ENCODE measurements at regions not wholly inside any gene's neighbourhood (a gene's known extent, or its start where the extent isn't known, plus 50 kb on each side); places are given as distances from the start of the nearest gene placed in this dataset.

DNA sequence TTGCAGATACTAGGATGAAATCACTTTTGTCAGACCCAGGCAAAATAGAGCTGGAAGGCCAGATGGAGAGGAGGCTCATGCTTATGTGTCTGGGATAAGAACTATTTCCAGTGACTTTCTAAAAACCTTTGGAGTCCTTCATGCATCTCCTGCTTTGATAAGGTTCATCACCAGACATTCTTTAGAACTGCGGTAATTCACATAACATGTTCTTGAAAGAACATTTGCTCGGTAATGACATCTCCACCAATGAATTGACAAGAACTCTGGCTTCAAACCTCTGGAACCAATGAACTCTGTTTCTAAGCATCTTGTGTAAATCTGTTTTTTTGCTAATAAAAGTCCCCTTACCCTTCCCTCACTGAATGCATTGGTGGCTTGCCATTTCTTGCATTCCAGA, 112.0 kb upstream of the KL start:
- DNase-seq (ENCODE audit: extremely low spot score in 2 of 2): no peak
- H3K27me3 ChIP-seq: no peaks in the 10 kb centered on the region
- no peaks in the 10 kb centered on the region for H3K36me3 ChIP-seq
- no peaks in the 10 kb centered on the region for H3K9me3 ChIP-seq
- intact Hi-C loops (cut with DNase I): no loop called here
- TF ChIP-seq, protein P1, sequence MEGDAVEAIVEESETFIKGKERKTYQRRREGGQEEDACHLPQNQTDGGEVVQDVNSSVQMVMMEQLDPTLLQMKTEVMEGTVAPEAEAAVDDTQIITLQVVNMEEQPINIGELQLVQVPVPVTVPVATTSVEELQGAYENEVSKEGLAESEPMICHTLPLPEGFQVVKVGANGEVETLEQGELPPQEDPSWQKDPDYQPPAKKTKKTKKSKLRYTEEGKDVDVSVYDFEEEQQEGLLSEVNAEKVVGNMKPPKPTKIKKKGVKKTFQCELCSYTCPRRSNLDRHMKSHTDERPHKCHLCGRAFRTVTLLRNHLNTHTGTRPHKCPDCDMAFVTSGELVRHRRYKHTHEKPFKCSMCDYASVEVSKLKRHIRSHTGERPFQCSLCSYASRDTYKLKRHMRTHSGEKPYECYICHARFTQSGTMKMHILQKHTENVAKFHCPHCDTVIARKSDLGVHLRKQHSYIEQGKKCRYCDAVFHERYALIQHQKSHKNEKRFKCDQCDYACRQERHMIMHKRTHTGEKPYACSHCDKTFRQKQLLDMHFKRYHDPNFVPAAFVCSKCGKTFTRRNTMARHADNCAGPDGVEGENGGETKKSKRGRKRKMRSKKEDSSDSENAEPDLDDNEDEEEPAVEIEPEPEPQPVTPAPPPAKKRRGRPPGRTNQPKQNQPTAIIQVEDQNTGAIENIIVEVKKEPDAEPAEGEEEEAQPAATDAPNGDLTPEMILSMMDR (IDR thresholded peaks at IDR 0.05): no peak
- TF ChIP-seq POLR2AphosphoS5 (IDR thresholded peaks at IDR 0.05; ENCODE audit: insufficient read depth in 1 of 2, low read depth in 1 of 2) (no peak), POLR2A (IDR thresholded peaks at IDR 0.05) (no peak)
- peaks cover 16% of the 10 kb centered on the region for H3K4me1 ChIP-seq
- H3K27ac ChIP-seq: no peak overlapping the region
- H3K4me3 ChIP-seq: no peak overlapping the region

DNA sequence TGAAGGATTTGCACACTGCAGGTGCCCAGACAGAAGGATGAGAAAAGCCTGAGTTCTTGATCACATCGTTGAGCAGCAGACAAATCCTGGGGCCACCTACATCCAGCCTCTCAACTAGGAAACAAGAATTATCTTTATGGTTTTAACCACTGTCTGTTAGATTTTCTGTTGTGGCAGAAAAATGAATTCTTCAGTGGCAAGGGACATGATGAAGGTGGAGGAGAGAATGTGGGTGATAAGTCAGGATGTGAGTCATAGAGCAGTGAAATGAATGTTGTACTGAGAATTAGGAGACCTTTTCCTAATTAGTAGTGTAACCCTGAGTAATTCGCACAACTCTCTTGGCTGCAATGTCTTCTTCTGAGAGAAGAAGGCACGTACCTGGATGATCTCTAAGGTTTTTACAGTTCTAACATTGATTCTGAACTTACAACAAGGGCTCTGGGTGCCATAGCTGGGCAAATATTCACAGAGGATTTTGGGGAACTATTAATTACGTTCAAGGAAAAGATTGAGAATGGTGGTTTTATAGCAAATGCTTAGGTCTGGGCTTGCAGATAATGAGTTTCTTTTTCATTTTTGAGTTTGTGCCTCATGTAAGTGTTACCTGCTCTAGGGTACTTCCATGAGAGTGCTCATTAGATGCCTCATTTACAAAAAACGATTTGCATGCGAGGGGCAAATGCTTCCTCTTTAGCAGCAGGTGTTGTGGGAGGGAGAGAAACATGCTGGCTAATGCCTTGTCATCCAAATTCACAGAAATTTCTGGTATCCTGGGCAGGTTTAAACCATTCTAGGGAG, 111.0 kb upstream of the KL start:
- Histone ChIP-seq H3K36me3 (no peaks in the 10 kb centered on the region), H3K27me3 (no peaks in the 10 kb centered on the region), H3K27ac (no peak overlapping the region), H3K9me3 (no peaks in the 10 kb centered on the region), H3K4me1 (peaks cover 16% of the 10 kb centered on the region), H3K4me3 (no peak overlapping the region)
- no peak for DNase-seq (ENCODE audit: extremely low spot score in 2 of 2)
- intact Hi-C loops (cut with DNase I): no loop called here
- no peak for TF ChIP-seq POLR2AphosphoS5 (IDR thresholded peaks at IDR 0.05; ENCODE audit: insufficient read depth in 1 of 2, low read depth in 1 of 2)
- TF ChIP-seq, protein P1 (IDR thresholded peaks at IDR 0.05): no peak
- no peak for TF ChIP-seq POLR2A (IDR thresholded peaks at IDR 0.05)

DNA sequence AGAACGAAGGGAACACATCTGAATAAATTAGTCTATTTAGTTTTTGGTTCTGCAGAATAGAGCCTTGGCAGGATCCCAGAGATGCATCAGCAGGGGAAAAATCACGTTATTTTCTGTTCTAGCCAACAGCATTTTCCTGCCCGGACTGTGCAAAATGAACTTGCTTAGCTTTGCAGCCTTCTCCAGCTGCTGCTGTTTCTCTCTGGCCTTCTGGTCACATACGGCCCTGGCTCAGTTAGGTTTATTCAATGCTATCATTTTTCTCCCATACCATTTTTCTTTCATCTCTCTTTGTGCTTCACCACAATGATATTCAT, 110.4 kb upstream of the KL start:
- Histone ChIP-seq H3K36me3 (no peaks in the 10 kb centered on the region), H3K27ac (no peak overlapping the region), H3K4me1 (peaks cover 16% of the 10 kb centered on the region), H3K4me3 (no peak overlapping the region), H3K27me3 (no peaks in the 10 kb centered on the region), H3K9me3 (no peaks in the 10 kb centered on the region)
- TF ChIP-seq POLR2AphosphoS5 (IDR thresholded peaks at IDR 0.05; ENCODE audit: insufficient read depth in 1 of 2, low read depth in 1 of 2): no peak
- TF ChIP-seq POLR2A (IDR thresholded peaks at IDR 0.05): no peak
- TF ChIP-seq, protein P1 (IDR thresholded peaks at IDR 0.05): no peak
- DNase-seq (ENCODE audit: extremely low spot score in 2 of 2): no peak
- intact Hi-C loops (cut with DNase I): no loop called here

DNA sequence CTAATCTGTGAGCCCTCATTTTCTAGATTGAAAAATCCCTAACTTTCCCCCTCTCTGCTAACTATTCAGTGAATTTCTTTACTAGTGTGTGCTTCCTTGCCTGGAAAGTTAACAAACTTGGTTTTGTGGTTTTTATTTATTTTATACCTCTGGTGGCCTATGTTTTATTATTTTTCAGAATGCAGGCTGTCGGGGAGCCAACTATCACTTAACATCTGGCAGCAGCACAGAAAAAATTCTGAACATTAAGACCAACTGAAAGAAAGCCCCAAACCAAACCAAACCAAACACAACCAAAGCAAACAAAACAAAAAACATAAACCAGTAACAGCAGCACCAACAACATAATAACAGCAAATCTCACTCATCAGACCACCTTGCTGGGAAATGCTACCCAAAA, 109.0 kb upstream of the KL start:
- Histone ChIP-seq H3K27me3 (no peaks in the 10 kb centered on the region), H3K9me3 (no peaks in the 10 kb centered on the region), H3K36me3 (no peaks in the 10 kb centered on the region), H3K4me3 (no peak overlapping the region), H3K4me1 (peaks cover 13% of the 10 kb centered on the region), H3K27ac (no peak overlapping the region)
- no peak for TF ChIP-seq POLR2A (IDR thresholded peaks at IDR 0.05)
- no peak for TF ChIP-seq POLR2AphosphoS5 (IDR thresholded peaks at IDR 0.05; ENCODE audit: insufficient read depth in 1 of 2, low read depth in 1 of 2)
- TF ChIP-seq, protein P1 (IDR thresholded peaks at IDR 0.05): no peak
- intact Hi-C loops (cut with DNase I): no loop called here
- DNase-seq (ENCODE audit: extremely low spot score in 2 of 2): no peak

DNA sequence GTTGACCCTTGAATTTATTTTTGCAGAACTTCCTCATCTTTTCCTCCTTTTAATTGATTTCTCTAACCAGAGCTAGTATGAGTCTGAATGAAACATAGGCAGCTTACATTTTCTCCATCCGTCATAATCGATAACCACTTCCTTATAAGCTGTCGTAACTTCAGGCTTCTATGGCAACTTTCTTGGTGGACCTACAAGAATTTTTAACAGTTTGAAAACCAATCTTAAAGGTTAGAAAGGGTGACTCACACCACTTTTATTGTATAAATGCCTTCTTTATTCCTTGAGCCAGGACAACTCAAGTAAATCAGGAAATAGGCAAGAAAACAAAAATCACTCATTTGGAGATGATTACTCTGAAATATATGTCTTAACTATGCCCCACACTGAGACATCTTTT, 105.7 kb upstream of the KL start:
- H3K27ac ChIP-seq: no peak overlapping the region
- no peaks in the 10 kb centered on the region for H3K36me3 ChIP-seq
- TF ChIP-seq POLR2AphosphoS5 (IDR thresholded peaks at IDR 0.05; ENCODE audit: insufficient read depth in 1 of 2, low read depth in 1 of 2) (no peak), POLR2A (IDR thresholded peaks at IDR 0.05) (no peak)
- TF ChIP-seq, protein P1 (IDR thresholded peaks at IDR 0.05): no peak
- intact Hi-C loops (cut with DNase I): no loop called here
- H3K4me3 ChIP-seq: no peak overlapping the region
- DNase-seq (ENCODE audit: extremely low spot score in 2 of 2): no peak
- no peaks in the 10 kb centered on the region for H3K9me3 ChIP-seq
- no peaks in the 10 kb centered on the region for H3K27me3 ChIP-seq
- no peaks in the 10 kb centered on the region for H3K4me1 ChIP-seq
